HEK293 (cell line): ENCODE measurements at regions not wholly inside any gene's neighbourhood (a gene's known extent, or its start where the extent isn't known, plus 50 kb on each side); places are given as distances from the start of the nearest gene placed in this dataset.

Source experiments
- CTCF ChIA-PET: fragments of 350-600 bp; formaldehyde crosslinking; extraction: SDS; loops from one replicate; lab custom pipeline; 2021; ENCODE audit warnings: antibody characterized with exemption; lab: Yijun Ruan, JAX
- POLR2A ChIA-PET: fragments of 300-600 bp; formaldehyde crosslinking; extraction: SDS; loops from one replicate; lab custom pipeline; 2020; ENCODE audit warnings: antibody characterized with exemption, inconsistent platforms; lab: Yijun Ruan, JAX
- H3K27ac ChIP-seq: fragments of 200-500 bp; sonication (Bioruptor generic); 2 replicates; pipeline ENCODE4 v1.5.1; 2014; ENCODE audit warnings: low read depth, low read length, control low read depth, inconsistent platforms; ENCODE audit errors: extremely low read depth
- H3K36me3 ChIP-seq, 2 experiments: fragments of 200-500 bp in 1 of 2; sonication (Bioruptor generic) in 1 of 2; 1 replicate in 1 of 2; 2 replicates in 1 of 2; pipeline ENCODE4 v1.5.1; 2014 to 2017; ENCODE audit warnings: inconsistent platforms in 2 of 2, low read length in 2 of 2; ENCODE audit not compliant: control insufficient read depth in 2 of 2, insufficient read depth in 1 of 2
- H3K4me1 ChIP-seq: fragments of 200-500 bp; sonication (Bioruptor generic); 2 replicates; pipeline ENCODE4 v1.5.1; 2014; ENCODE audit warnings: mild to moderate bottlenecking, low read length, inconsistent platforms; ENCODE audit not compliant: control insufficient read depth, insufficient read depth
- H3K4me3 ChIP-seq: 2 replicates; pipeline ENCODE4 v1.5.1; 2011; ENCODE audit warnings: low read depth, mild to moderate bottlenecking, control low read depth, low read length, moderate library complexity
- H3K9me3 ChIP-seq: fragments of 200-500 bp; sonication (Bioruptor generic); 2 replicates; pipeline ENCODE4 v1.5.1; 2014; ENCODE audit warnings: low read depth, low read length, inconsistent platforms; ENCODE audit not compliant: control insufficient read depth, insufficient read depth
- RBAK ChIP-seq: fragments of 450-650 bp; formaldehyde crosslinking; IDR thresholded peaks from 2 replicates; pipeline ENCODE4 v1.5.1; 2016; ENCODE audit warnings: missing biosample characterization, missing genetic modification characterization
- WT1 ChIP-seq: fragments of 450-650 bp; formaldehyde crosslinking; IDR thresholded peaks from 2 replicates; pipeline ENCODE4 v1.5.1; 2016; ENCODE audit warnings: missing biosample characterization, missing genetic modification characterization
- ZNF132 ChIP-seq: fragments of 450-650 bp; formaldehyde crosslinking; IDR thresholded peaks from 2 replicates; pipeline ENCODE4 v1.5.1; 2017; ENCODE audit warnings: missing biosample characterization, missing genetic modification characterization, borderline replicate concordance
- ZNF155 ChIP-seq: fragments of 450-650 bp; formaldehyde crosslinking; IDR thresholded peaks from 2 replicates; pipeline ENCODE4 v1.5.1; 2016; ENCODE audit warnings: missing biosample characterization, missing genetic modification characterization
- ZNF169 ChIP-seq: fragments of 450-650 bp; formaldehyde crosslinking; IDR thresholded peaks from 2 replicates; pipeline ENCODE4 v1.5.1; 2016; ENCODE audit warnings: missing biosample characterization, missing genetic modification characterization
- ZNF202 ChIP-seq: fragments of 450-650 bp; formaldehyde crosslinking; IDR thresholded peaks from 2 replicates; pipeline ENCODE4 v1.5.1; 2016; ENCODE audit warnings: missing biosample characterization, missing genetic modification characterization, borderline replicate concordance
- ZNF248 ChIP-seq: fragments of 450-650 bp; formaldehyde crosslinking; IDR thresholded peaks from 2 replicates; pipeline ENCODE4 v1.5.1; 2017; ENCODE audit warnings: missing biosample characterization, missing genetic modification characterization
- ZNF266 ChIP-seq: fragments of 450-650 bp; formaldehyde crosslinking; IDR thresholded peaks from 2 replicates; pipeline ENCODE4 v1.5.1; 2016; ENCODE audit warnings: missing biosample characterization, missing genetic modification characterization, low read depth
- ZNF311 ChIP-seq: fragments of 450-650 bp; formaldehyde crosslinking; IDR thresholded peaks from 2 replicates; pipeline ENCODE4 v1.5.1; 2017; ENCODE audit warnings: missing biosample characterization, missing genetic modification characterization, borderline replicate concordance
- ZNF335 ChIP-seq: fragments of 450-650 bp; formaldehyde crosslinking; conservative IDR thresholded peaks from 2 replicates; pipeline ENCODE4 v1.5.1; 2016; ENCODE audit warnings: missing biosample characterization, missing genetic modification characterization
- ZNF354C ChIP-seq: fragments of 450-650 bp; formaldehyde crosslinking; IDR thresholded peaks from 2 replicates; pipeline ENCODE4 v1.5.1; 2016; ENCODE audit warnings: missing biosample characterization, missing genetic modification characterization, low read depth, borderline replicate concordance
- ZNF548 ChIP-seq: fragments of 450-650 bp; formaldehyde crosslinking; IDR thresholded peaks from 2 replicates; pipeline ENCODE4 v1.5.1; 2016; ENCODE audit warnings: missing biosample characterization, missing genetic modification characterization
- ZNF626 ChIP-seq: fragments of 450-650 bp; sonication (Bioruptor Pico); formaldehyde crosslinking; IDR thresholded peaks from 2 replicates; pipeline ENCODE4 v1.5.1; 2018; ENCODE audit warnings: missing biosample characterization, missing genetic modification characterization, inconsistent platforms
- ZNF747 ChIP-seq: fragments of 450-650 bp; formaldehyde crosslinking; IDR thresholded peaks from 2 replicates; pipeline ENCODE4 v1.5.1; 2016; ENCODE audit warnings: missing biosample characterization, missing genetic modification characterization
- ZNF785 ChIP-seq: fragments of 450-650 bp; formaldehyde crosslinking; IDR thresholded peaks from 2 replicates; pipeline ENCODE4 v1.5.1; 2016; ENCODE audit warnings: missing biosample characterization, missing genetic modification characterization
- ZNF843 ChIP-seq: fragments of 450-650 bp; formaldehyde crosslinking; IDR thresholded peaks from 2 replicates; pipeline ENCODE4 v1.5.1; 2016; ENCODE audit warnings: missing biosample characterization, missing genetic modification characterization
- TF ChIP-seq, protein P1 (sequence below): IDR thresholded peaks from 2 replicates; pipeline ENCODE4 v1.6.1; 2011; ENCODE audit warnings: mild to moderate bottlenecking, low read depth, low read length, borderline replicate concordance
- TF ChIP-seq, protein P2 (sequence below): fragments of 450-650 bp; formaldehyde crosslinking; IDR thresholded peaks from 2 replicates; pipeline ENCODE4 v1.5.1; 2016; ENCODE audit warnings: missing biosample characterization, missing genetic modification characterization, borderline replicate concordance
- TF ChIP-seq, protein P3 (sequence below): fragments of 450-650 bp; formaldehyde crosslinking; IDR thresholded peaks from 2 replicates; pipeline ENCODE4 v1.5.1; 2016; ENCODE audit warnings: missing biosample characterization, missing genetic modification characterization, low read depth
- TF ChIP-seq, protein P4 (sequence below): fragments of 450-650 bp; formaldehyde crosslinking; IDR thresholded peaks from 2 replicates; pipeline ENCODE4 v1.5.1; 2017; ENCODE audit warnings: missing biosample characterization, missing genetic modification characterization

DNA sequence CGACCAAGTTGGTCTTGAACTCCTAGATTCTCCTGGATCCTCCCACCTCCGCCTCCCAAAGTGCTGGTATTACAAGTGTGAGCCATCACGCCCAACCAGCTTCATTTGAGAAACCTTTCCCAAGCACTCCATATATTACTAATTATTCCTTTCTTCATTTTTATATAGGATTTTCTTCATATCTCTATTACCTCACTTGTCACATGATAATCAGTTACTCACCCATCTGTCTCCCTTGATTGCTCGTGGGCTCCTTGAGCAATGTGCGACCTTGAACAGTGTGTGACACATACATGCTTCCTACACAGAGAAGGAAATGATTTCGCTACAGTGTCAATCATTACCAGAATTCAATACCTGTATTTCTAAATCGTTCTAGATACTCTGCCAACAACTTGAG lies 110.7 kb upstream of the C2CD4B start (continued):
- TF ChIP-seq, protein P1, sequence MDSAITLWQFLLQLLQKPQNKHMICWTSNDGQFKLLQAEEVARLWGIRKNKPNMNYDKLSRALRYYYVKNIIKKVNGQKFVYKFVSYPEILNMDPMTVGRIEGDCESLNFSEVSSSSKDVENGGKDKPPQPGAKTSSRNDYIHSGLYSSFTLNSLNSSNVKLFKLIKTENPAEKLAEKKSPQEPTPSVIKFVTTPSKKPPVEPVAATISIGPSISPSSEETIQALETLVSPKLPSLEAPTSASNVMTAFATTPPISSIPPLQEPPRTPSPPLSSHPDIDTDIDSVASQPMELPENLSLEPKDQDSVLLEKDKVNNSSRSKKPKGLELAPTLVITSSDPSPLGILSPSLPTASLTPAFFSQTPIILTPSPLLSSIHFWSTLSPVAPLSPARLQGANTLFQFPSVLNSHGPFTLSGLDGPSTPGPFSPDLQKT: no peak
- TF ChIP-seq ZNF626 (tag by site-specific recombination): no peak
- no peak for TF ChIP-seq ZNF785 (tag by site-specific recombination)
- TF ChIP-seq, all 188 proteins: peak for 0

DNA sequence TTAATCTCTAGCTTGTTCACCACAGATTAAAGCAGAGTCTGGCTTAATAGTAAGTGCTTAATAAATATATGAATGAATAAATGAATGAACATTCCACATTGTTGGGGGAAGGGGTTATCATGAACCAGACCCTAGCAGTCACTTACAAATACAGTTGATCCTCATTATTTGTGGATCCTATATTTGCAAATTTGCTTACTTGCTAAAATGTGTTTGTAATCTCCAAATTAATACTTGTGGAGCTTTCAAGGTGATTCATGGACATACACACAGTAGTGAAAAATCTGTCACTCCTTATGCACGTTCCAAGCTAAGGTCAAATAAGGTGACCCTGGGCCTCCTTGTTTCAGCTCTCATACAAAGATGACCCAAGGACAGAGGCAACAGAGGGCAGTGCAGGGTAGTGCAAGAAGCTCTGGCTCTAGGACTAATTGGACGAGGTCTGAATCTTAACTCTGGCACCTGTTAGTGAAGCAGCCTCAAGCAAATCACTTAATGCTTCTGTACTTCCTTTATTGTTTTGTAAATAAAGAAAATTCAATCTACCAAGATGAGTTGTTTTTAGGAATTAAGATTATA lies 112.8 kb upstream of the C2CD4B start:
- TF ChIP-seq ZNF169 (tag by site-specific recombination): no peak
- TF ChIP-seq, protein P2, sequence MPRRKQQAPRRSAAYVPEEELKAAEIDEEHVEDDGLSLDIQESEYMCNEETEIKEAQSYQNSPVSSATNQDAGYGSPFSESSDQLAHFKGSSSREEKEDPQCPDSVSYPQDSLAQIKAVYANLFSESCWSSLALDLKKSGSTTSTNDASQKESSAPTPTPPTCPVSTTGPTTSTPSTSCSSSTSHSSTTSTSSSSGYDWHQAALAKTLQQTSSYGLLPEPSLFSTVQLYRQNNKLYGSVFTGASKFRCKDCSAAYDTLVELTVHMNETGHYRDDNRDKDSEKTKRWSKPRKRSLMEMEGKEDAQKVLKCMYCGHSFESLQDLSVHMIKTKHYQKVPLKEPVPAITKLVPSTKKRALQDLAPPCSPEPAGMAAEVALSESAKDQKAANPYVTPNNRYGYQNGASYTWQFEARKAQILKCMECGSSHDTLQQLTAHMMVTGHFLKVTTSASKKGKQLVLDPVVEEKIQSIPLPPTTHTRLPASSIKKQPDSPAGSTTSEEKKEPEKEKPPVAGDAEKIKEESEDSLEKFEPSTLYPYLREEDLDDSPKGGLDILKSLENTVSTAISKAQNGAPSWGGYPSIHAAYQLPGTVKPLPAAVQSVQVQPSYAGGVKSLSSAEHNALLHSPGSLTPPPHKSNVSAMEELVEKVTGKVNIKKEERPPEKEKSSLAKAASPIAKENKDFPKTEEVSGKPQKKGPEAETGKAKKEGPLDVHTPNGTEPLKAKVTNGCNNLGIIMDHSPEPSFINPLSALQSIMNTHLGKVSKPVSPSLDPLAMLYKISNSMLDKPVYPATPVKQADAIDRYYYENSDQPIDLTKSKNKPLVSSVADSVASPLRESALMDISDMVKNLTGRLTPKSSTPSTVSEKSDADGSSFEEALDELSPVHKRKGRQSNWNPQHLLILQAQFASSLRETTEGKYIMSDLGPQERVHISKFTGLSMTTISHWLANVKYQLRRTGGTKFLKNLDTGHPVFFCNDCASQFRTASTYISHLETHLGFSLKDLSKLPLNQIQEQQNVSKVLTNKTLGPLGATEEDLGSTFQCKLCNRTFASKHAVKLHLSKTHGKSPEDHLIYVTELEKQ: no peak
- no peak for TF ChIP-seq ZNF202 (tag by site-specific recombination)
- no peak for TF ChIP-seq ZNF843 (tag by site-specific recombination)
- TF ChIP-seq ZNF155 (tag by site-specific recombination): no peak
- TF ChIP-seq ZNF311 (tag by site-specific recombination): no peak
- TF ChIP-seq ZNF266 (tag by site-specific recombination): no peak
- no peak for TF ChIP-seq ZNF747 (tag by site-specific recombination)
- no peak for TF ChIP-seq ZNF132
- TF ChIP-seq, protein P3, sequence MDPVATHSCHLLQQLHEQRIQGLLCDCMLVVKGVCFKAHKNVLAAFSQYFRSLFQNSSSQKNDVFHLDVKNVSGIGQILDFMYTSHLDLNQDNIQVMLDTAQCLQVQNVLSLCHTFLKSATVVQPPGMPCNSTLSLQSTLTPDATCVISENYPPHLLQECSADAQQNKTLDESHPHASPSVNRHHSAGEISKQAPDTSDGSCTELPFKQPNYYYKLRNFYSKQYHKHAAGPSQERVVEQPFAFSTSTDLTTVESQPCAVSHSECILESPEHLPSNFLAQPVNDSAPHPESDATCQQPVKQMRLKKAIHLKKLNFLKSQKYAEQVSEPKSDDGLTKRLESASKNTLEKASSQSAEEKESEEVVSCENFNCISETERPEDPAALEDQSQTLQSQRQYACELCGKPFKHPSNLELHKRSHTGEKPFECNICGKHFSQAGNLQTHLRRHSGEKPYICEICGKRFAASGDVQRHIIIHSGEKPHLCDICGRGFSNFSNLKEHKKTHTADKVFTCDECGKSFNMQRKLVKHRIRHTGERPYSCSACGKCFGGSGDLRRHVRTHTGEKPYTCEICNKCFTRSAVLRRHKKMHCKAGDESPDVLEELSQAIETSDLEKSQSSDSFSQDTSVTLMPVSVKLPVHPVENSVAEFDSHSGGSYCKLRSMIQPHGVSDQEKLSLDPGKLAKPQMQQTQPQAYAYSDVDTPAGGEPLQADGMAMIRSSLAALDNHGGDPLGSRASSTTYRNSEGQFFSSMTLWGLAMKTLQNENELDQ (tag by site-specific recombination): no peak
- no peak for TF ChIP-seq ZNF248 (tag by site-specific recombination)
- TF ChIP-seq ZNF548 (tag by site-specific recombination): no peak
- TF ChIP-seq, protein P4, sequence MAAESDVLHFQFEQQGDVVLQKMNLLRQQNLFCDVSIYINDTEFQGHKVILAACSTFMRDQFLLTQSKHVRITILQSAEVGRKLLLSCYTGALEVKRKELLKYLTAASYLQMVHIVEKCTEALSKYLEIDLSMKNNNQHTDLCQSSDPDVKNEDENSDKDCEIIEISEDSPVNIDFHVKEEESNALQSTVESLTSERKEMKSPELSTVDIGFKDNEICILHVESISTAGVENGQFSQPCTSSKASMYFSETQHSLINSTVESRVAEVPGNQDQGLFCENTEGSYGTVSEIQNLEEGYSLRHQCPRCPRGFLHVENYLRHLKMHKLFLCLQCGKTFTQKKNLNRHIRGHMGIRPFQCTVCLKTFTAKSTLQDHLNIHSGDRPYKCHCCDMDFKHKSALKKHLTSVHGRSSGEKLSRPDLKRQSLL (tag by site-specific recombination): no peak
- TF ChIP-seq ZNF354C (tag by site-specific recombination): no peak
- no peak for TF ChIP-seq ZNF335 (tag by site-specific recombination)
- no peak for TF ChIP-seq WT1
- no peak for TF ChIP-seq RBAK (tag by site-specific recombination)
- Histone ChIP-seq H3K27ac (no peak overlapping the region), H3K36me3 (no peaks in the 10 kb centered on the region), H3K4me1 (no peaks in the 10 kb centered on the region), H3K9me3 (no peaks in the 10 kb centered on the region), H3K4me3 (no peak overlapping the region)
- ChIA-PET POLR2A (no interaction called here), CTCF (interaction anchor here (0.6 kb wide), 1 partner anchor 201 kb away, joined by 3 read pairs; no protein-coding TSS in a partner anchor)
